Rectal smooth muscle tissue (tissue), 1 donor: ENCODE measurements at regions not wholly inside any gene's neighbourhood (a gene's known extent, or its start where the extent isn't known, plus 50 kb on each side); places are given as distances from the start of the nearest gene placed in this dataset.
"Not testable (repeated sequence)": the region's sequence is repeated elsewhere in the genome, so short reads cannot be mapped to it uniquely, and the experiment has no call there.

ENCODE experiments used
- H3K27ac ChIP-seq: one replicate; pipeline ENCODE4 v1.7.0; 2013; ENCODE audit warnings: low read depth, low read length, inconsistent platforms
- H3K27me3 ChIP-seq: one replicate; pipeline ENCODE4 v1.7.0; 2013; ENCODE audit warnings: low read length; ENCODE audit not compliant: control insufficient read depth, insufficient read depth
- H3K36me3 ChIP-seq: one replicate; pipeline ENCODE4 v1.7.0; 2013; ENCODE audit warnings: low read length; ENCODE audit not compliant: control insufficient read depth, insufficient read depth
- H3K4me1 ChIP-seq: one replicate; pipeline ENCODE4 v1.7.0; 2013; ENCODE audit warnings: low read length; ENCODE audit not compliant: control insufficient read depth, insufficient read depth
- H3K4me3 ChIP-seq: one replicate; pipeline ENCODE4 v1.7.0; 2013; ENCODE audit warnings: low read length
- H3K9ac ChIP-seq: one replicate; pipeline ENCODE4 v1.7.0; 2013; ENCODE audit warnings: low read length

GRCh38 chr21:35606146-35606545 lies 454.2 kb downstream of the SETD4 start:
- no peaks in the 10 kb centered on the region for H3K4me1 ChIP-seq
- H3K27me3 ChIP-seq: no peaks in the 10 kb centered on the region
- no peaks in the 10 kb centered on the region for H3K36me3 ChIP-seq
- no peak overlapping the region for H3K4me3 ChIP-seq
- H3K27ac ChIP-seq: no peak overlapping the region
- H3K9ac ChIP-seq: no peak overlapping the region

GRCh38 chr21:35603494-35603893 lies 456.8 kb downstream of the SETD4 start:
- H3K27ac ChIP-seq: no peak overlapping the region
- no peaks in the 10 kb centered on the region for H3K36me3 ChIP-seq
- no peak overlapping the region for H3K4me3 ChIP-seq
- no peak overlapping the region for H3K9ac ChIP-seq
- no peaks in the 10 kb centered on the region for H3K27me3 ChIP-seq
- no peaks in the 10 kb centered on the region for H3K4me1 ChIP-seq

GRCh38 chr21:35602811-35603362 lies 457.4 kb downstream of the SETD4 start:
- no peak overlapping the region for H3K4me3 ChIP-seq

DNA sequence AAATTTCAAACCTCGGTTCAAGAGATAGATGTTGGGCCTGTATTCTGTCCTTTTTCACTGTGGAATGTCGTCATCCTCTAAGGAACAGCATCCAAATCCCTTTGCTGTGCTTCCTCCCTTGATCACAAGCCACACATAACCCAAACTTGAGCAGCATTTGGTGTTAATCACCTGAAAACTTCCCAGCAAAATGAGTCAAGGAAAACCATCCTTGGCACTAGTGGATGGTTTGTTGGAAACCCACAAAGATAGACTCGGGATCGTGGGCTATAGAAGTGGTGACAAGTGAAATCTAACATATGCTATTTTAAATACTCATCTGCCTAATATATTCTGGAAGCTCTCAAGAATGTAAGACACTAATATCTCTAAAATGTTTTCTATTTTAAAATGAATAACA lies 459.1 kb downstream of the SETD4 start:
- H3K27ac ChIP-seq: no peak overlapping the region
- no peaks in the 10 kb centered on the region for H3K27me3 ChIP-seq
- H3K9ac ChIP-seq: no peak overlapping the region
- no peak overlapping the region for H3K4me3 ChIP-seq
- no peaks in the 10 kb centered on the region for H3K36me3 ChIP-seq
- no peaks in the 10 kb centered on the region for H3K4me1 ChIP-seq

More at GRCh38 chr21:35602811-35603362, 457.4 kb downstream of the SETD4 start:
- no peaks in the 10 kb centered on the region for H3K27me3 ChIP-seq
- no peaks in the 10 kb centered on the region for H3K36me3 ChIP-seq
- no peak overlapping the region for H3K9ac ChIP-seq
- no peak overlapping the region for H3K27ac ChIP-seq
- H3K4me1 ChIP-seq: no peaks in the 10 kb centered on the region

DNA sequence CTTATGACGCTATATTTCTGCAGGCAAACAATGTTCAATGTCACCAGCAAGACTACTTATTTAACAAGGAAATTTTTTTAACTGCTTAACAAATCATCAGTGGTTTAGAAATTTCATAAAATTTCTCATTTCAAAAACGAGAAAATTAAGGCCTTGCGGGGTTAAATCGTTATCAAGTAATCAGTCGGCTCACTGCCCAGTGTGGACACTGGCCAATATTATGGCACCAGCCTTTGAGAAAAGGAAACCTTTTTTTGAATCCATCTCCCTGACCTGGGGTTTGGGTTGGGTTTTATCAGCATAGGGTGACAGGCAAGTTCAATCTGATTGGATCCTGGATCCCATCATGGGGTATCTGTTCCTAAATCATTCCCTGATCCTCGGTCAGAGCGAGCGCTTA lies 461.2 kb downstream of the SETD4 start:
- Histone ChIP-seq H3K9ac (no peak overlapping the region), H3K4me1 (no peaks in the 10 kb centered on the region), H3K36me3 (no peaks in the 10 kb centered on the region), H3K27ac (no peak overlapping the region), H3K27me3 (no peaks in the 10 kb centered on the region), H3K4me3 (no peak overlapping the region)

GRCh38 chr21:35597750-35598339 lies 462.5 kb downstream of the SETD4 start:
- Histone ChIP-seq H3K27me3 (no peaks in the 10 kb centered on the region), H3K4me1 (no peaks in the 10 kb centered on the region), H3K27ac (no peak overlapping the region), H3K9ac (no peak overlapping the region), H3K36me3 (no peaks in the 10 kb centered on the region), H3K4me3 (no peak overlapping the region)

GRCh38 chr21:35594905-35595304 lies 465.4 kb downstream of the SETD4 start:
- H3K27ac ChIP-seq: no peak overlapping the region
- no peaks in the 10 kb centered on the region for H3K27me3 ChIP-seq

GRCh38 chr21:35593000-35593502 lies 467.3 kb downstream of the SETD4 start:
- no peaks in the 10 kb centered on the region for H3K27me3 ChIP-seq
- no peaks in the 10 kb centered on the region for H3K36me3 ChIP-seq
- H3K4me1 ChIP-seq: no peaks in the 10 kb centered on the region
- H3K4me3 ChIP-seq: no peak overlapping the region
- H3K27ac ChIP-seq: no peak overlapping the region
- H3K9ac ChIP-seq: no peak overlapping the region

More at GRCh38 chr21:35594905-35595304, 465.4 kb downstream of the SETD4 start:
- Histone ChIP-seq H3K36me3 (no peaks in the 10 kb centered on the region), H3K4me3 (no peak overlapping the region), H3K4me1 (no peaks in the 10 kb centered on the region), H3K9ac (no peak overlapping the region)

DNA sequence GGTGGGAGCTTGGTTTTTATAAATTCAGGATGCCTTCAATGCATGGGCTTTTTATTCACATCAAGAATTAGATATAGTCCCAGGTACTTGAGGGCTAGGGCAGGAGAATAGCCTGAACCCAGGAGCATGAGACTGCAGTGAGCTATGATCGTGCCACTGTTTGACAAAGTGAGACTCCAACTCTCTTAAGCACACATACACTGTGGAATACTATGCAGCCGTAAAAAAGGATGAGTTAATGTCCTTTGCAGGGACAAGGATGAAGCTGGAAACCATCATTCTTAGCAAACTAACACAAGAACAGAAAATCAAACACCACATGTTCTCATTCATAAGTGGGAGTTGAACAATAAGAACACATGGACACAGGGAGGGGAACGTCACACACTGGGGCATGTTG lies 470.0 kb downstream of the SETD4 start:
- not testable (repeated sequence) for H3K4me1 ChIP-seq, H3K9ac ChIP-seq, H3K36me3 ChIP-seq, H3K27me3 ChIP-seq, H3K27ac ChIP-seq, H3K4me3 ChIP-seq

DNA sequence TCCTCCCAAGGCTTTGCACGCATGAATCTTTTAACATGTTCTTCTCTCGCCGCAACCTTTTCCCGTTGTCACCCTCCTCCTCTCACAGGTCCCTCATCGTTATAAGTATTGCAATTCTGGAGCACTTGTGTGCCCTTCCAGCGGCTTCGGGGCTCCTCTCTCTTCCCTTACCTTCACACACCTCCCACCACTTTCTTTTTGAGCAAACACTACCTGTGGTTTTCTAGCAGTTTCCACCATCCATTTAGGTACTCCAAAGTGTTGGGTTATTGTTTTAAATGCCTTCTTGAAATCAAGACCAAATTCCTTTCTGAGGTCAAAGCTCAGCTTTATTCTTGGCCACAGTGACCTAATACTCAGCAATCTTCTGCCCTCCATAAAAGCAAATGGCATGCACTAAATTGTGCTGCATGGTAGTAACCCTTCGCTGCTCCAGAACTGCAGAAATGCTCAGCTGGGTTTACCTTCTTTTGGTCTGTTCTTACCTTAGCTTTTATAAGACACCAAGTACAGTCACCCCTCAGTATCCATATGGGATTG lies 472.4 kb downstream of the SETD4 start:
- Histone ChIP-seq H3K9ac (no peak overlapping the region), H3K36me3 (no peaks in the 10 kb centered on the region), H3K4me3 (no peak overlapping the region), H3K27ac (no peak overlapping the region), H3K27me3 (no peaks in the 10 kb centered on the region), H3K4me1 (no peaks in the 10 kb centered on the region)

DNA sequence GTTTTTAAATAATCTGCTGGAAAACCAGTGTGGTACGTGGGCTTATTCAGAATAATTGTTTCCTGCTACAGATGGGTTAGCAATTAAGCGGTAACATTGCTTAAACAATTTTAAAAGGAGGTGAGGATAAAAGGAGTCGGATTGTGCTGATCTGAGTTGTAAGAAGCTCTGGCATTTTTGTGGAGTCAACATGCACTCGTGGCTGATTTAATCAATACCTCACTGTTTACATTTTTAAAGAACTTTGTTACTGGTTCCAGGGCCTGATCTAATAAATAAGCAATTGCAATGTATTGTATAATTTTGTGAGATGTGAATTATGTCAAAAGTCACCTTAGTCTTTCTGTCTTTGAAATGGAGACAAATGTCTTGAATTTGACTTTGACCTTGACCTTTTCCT lies 474.0 kb downstream of the SETD4 start:
- Histone ChIP-seq H3K4me3 (no peak overlapping the region), H3K27me3 (no peaks in the 10 kb centered on the region), H3K27ac (no peak overlapping the region)

GRCh38 chr21:35585878-35586277 lies 474.4 kb downstream of the SETD4 start:
- no peaks in the 10 kb centered on the region for H3K36me3 ChIP-seq
- H3K27ac ChIP-seq: no peak overlapping the region
- H3K9ac ChIP-seq: no peak overlapping the region
- no peaks in the 10 kb centered on the region for H3K27me3 ChIP-seq
- H3K4me3 ChIP-seq: no peak overlapping the region
- H3K4me1 ChIP-seq: no peaks in the 10 kb centered on the region

More for the DNA sequence above, 474.0 kb downstream of the SETD4 start:
- Histone ChIP-seq H3K36me3 (no peaks in the 10 kb centered on the region), H3K9ac (no peak overlapping the region), H3K4me1 (no peaks in the 10 kb centered on the region)

DNA sequence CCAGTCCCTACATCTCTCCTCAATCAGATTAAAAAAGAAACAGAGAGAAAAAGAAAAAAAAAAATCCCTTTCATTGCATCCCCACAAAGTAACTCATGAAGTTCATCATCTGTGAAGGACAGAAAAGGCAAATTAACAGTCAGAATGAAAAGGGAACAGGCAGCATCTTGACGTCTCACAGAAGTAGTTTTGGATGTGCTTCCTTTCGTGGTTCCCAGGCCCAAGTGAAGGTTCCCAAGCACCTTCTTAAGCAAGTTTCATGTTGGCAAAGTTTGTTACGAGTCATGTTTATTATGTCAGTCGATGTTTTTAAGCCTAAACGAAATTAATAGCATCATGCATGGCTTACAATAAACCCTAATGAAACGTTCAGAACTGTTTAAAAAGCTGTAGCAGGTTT lies 475.2 kb downstream of the SETD4 start:
- no peaks in the 10 kb centered on the region for H3K27me3 ChIP-seq
- H3K9ac ChIP-seq: no peak overlapping the region
- H3K4me3 ChIP-seq: no peak overlapping the region
- H3K4me1 ChIP-seq: no peaks in the 10 kb centered on the region
- H3K36me3 ChIP-seq: no peaks in the 10 kb centered on the region
- no peak overlapping the region for H3K27ac ChIP-seq
